H1 (cell line): ENCODE measurements at regions not wholly inside any gene's neighbourhood (a gene's known extent, or its start where the extent isn't known, plus 50 kb on each side); places are given as distances from the start of the nearest gene placed in this dataset.

Source experiments
- CTCF ChIA-PET: fragments of 300-600 bp; sonication (Branson Sonifier 250); formaldehyde crosslinking; loops from one replicate; lab custom pipeline; 2021; ENCODE audit not compliant: partially characterized antibody; lab: Charles Lee
- POLR2A ChIA-PET: fragments of 300-600 bp; sonication (Branson Sonifier 250); formaldehyde crosslinking; loops from one replicate; lab custom pipeline; 2021; ENCODE audit warnings: inconsistent platforms; ENCODE audit not compliant: partially characterized antibody; lab: Charles Lee
- DNase-seq, 2 experiments: peaks; one replicate each; pipeline versions ENCODE4 v3.0.0 to v3.0.0-alpha.2; 2010 to 2022; ENCODE audit warnings: low spot score in 2 of 2, low read depth in 1 of 2, mixed read lengths in 1 of 2
- FAIRE-seq: peaks from 2 replicates; lab custom pipeline; 2011; peaks lifted over from hg19 to GRCh38; lab: Jason Lieb, UNC
- H2AFZ ChIP-seq: 2 replicates; pipeline ENCODE4 v1.8.1; 2012; ENCODE audit warnings: low read length, inconsistent platforms
- H2AK5ac ChIP-seq: 2 replicates; pipeline ENCODE4 v1.6.1; 2013; ENCODE audit warnings: low read depth, low read length
- H2BK120ac ChIP-seq: replicated peaks from 2 replicates; pipeline ENCODE3; 2013; ENCODE audit warnings: low read depth, low read length, inconsistent platforms
- H2BK12ac ChIP-seq: 2 replicates; pipeline ENCODE4 v1.6.1; 2013; ENCODE audit warnings: low read depth, low read length
- H2BK15ac ChIP-seq: 2 replicates; pipeline ENCODE4 v1.6.1; 2013; ENCODE audit warnings: low read length
- H2BK20ac ChIP-seq: 2 replicates; pipeline ENCODE4 v1.6.1; 2013; ENCODE audit warnings: low read length
- H2BK5ac ChIP-seq: 2 replicates; pipeline ENCODE4 v1.6.1; 2013; ENCODE audit warnings: low read depth, low read length
- H3K14ac ChIP-seq: 2 replicates; pipeline ENCODE4 v1.6.1; 2013; ENCODE audit warnings: inconsistent platforms; ENCODE audit not compliant: insufficient read length
- H3K18ac ChIP-seq: 2 replicates; pipeline ENCODE4 v1.6.1; 2013; ENCODE audit warnings: low read length; ENCODE audit errors: extremely low read depth
- H3K23ac ChIP-seq: 2 replicates; pipeline ENCODE4 v1.6.1; 2013; ENCODE audit warnings: inconsistent platforms; ENCODE audit not compliant: insufficient read length
- H3K23me2 ChIP-seq: 2 replicates; pipeline ENCODE4 v1.6.1; 2013; ENCODE audit warnings: low read depth, low read length
- H3K27ac ChIP-seq: 2 replicates; pipeline ENCODE4 v1.6.1; 2011; ENCODE audit warnings: low read depth, low read length, inconsistent platforms
- H3K27me3 ChIP-seq, 4 experiments: replicated peaks in 1 of 4; 1 replicate in 1 of 4; 2 replicates in 3 of 4; pipeline versions ENCODE4 v1.6.1 to v1.8.1; 2011 to 2013; ENCODE audit warnings: low read length in 3 of 4, mild to moderate bottlenecking in 3 of 4, inconsistent platforms in 2 of 4, mixed read lengths in 2 of 4, moderate library complexity in 1 of 4; ENCODE audit not compliant: control insufficient read depth in 3 of 4, insufficient read depth in 3 of 4; ENCODE audit errors: extremely low read depth in 1 of 4
- H3K36me3 ChIP-seq, 4 experiments: 2 replicates each; pipeline versions ENCODE4 v1.6.1 to v1.8.1; 2011 to 2013; ENCODE audit warnings: mild to moderate bottlenecking in 4 of 4, low read length in 3 of 4, moderate library complexity in 2 of 4, control low read depth in 1 of 4, inconsistent platforms in 1 of 4; ENCODE audit not compliant: insufficient read depth in 4 of 4, control insufficient read depth in 2 of 4
- H3K4ac ChIP-seq: replicated peaks from 2 replicates; pipeline ENCODE3; 2013; ENCODE audit warnings: low read length, low read depth, mixed read lengths, inconsistent platforms; ENCODE audit not compliant: insufficient read length
- H3K4me1 ChIP-seq, 4 experiments: replicated peaks in 1 of 4; 1 replicate in 1 of 4; 2 replicates in 3 of 4; pipeline versions ENCODE4 v1.6.1 to v1.8.1; 2011 to 2013; ENCODE audit warnings: low read length in 3 of 4, inconsistent platforms in 2 of 4, mixed read lengths in 1 of 4; ENCODE audit not compliant: insufficient read depth in 4 of 4, control insufficient read depth in 3 of 4
- H3K4me2 ChIP-seq, 2 experiments: 2 replicates each; pipeline versions ENCODE4 v1.6.1 to v1.8.1; 2011 to 2013; ENCODE audit warnings: low read depth in 2 of 2, low read length in 2 of 2, control low read depth in 1 of 2, inconsistent platforms in 1 of 2, mild to moderate bottlenecking in 1 of 2; ENCODE audit not compliant: insufficient read depth in 1 of 2
- H3K4me3 ChIP-seq, 4 experiments: fragments of 200-600, 300-600 bp in 1 of 4; sonication (generic), shearing (Covaris generic), sonication (Bioruptor Twin) in 1 of 4; 2 replicates each; pipeline versions ENCODE4 v1.5.1 to v1.8.1; 2011 to 2016; ENCODE audit warnings: low read length in 4 of 4, low read depth in 3 of 4, control low read depth in 2 of 4, inconsistent platforms in 2 of 4, mild to moderate bottlenecking in 2 of 4, mixed read lengths in 1 of 4, moderate library complexity in 1 of 4; ENCODE audit not compliant: insufficient read depth in 2 of 4; ENCODE audit errors: extremely low read depth in 1 of 4
- H3K56ac ChIP-seq: replicated peaks from 2 replicates; pipeline ENCODE3; 2013; ENCODE audit warnings: low read depth, mild to moderate bottlenecking, mixed read lengths, low read length, inconsistent platforms; ENCODE audit not compliant: insufficient read length
- H3K79me1 ChIP-seq: 2 replicates; pipeline ENCODE4 v1.6.1; 2013; ENCODE audit warnings: low read depth, low read length, control low read depth
- H3K79me2 ChIP-seq, 2 experiments: 2 replicates each; pipeline versions ENCODE4 v1.6.1 to v1.8.1; 2012 to 2013; ENCODE audit warnings: low read length in 2 of 2, mild to moderate bottlenecking in 2 of 2, inconsistent platforms in 1 of 2; ENCODE audit not compliant: insufficient read depth in 2 of 2, control insufficient read depth in 1 of 2
- H3K9ac ChIP-seq, 4 experiments: replicated peaks in 1 of 4; 1 replicate in 1 of 4; 2 replicates in 3 of 4; pipeline versions ENCODE4 v1.6.1 to v1.8.1; 2011 to 2013; ENCODE audit warnings: low read depth in 3 of 4, low read length in 3 of 4, control low read depth in 2 of 4, mild to moderate bottlenecking in 2 of 4, moderate library complexity in 2 of 4, inconsistent platforms in 1 of 4; ENCODE audit errors: extremely low read depth in 1 of 4
- H3K9me3 ChIP-seq, 2 experiments: 2 replicates each; pipeline versions ENCODE4 v1.6.1 to v1.8.1; 2012 to 2013; ENCODE audit warnings: mild to moderate bottlenecking in 2 of 2, moderate library complexity in 2 of 2, control low read depth in 1 of 2, inconsistent platforms in 1 of 2, low read depth in 1 of 2, low read length in 1 of 2, mixed read lengths in 1 of 2; ENCODE audit not compliant: insufficient read depth in 2 of 2
- H4K20me1 ChIP-seq, 2 experiments: replicated peaks in 1 of 2; 2 replicates each; pipeline versions ENCODE3 to v1.8.1; 2011 to 2013; ENCODE audit warnings: inconsistent platforms in 2 of 2, low read length in 2 of 2, mild to moderate bottlenecking in 1 of 2; ENCODE audit not compliant: insufficient read depth in 2 of 2, control insufficient read depth in 1 of 2
- H4K5ac ChIP-seq: 2 replicates; pipeline ENCODE4 v1.6.1; 2013; ENCODE audit warnings: low read length, low read depth, mixed read lengths, inconsistent platforms; ENCODE audit not compliant: insufficient read length
- H4K8ac ChIP-seq: 2 replicates; pipeline ENCODE4 v1.8.0; 2013; ENCODE audit warnings: mild to moderate bottlenecking, moderate library complexity, low read length, inconsistent platforms; ENCODE audit not compliant: insufficient read depth; ENCODE audit errors: extremely low read depth
- H4K91ac ChIP-seq: replicated peaks from 2 replicates; pipeline ENCODE3; 2013; ENCODE audit warnings: low read length, mixed read lengths, inconsistent platforms; ENCODE audit not compliant: insufficient read length
- BRCA1 ChIP-seq: IDR thresholded peaks from 2 replicates; pipeline ENCODE4 v1.6.1; 2012; ENCODE audit warnings: low read depth, low read length, improper control_type of control experiment
- RFX5 ChIP-seq: IDR thresholded peaks from 2 replicates; pipeline ENCODE4 v1.6.1; 2011; ENCODE audit warnings: low read depth, low read length, improper control_type of control experiment, borderline replicate concordance
- SIN3A ChIP-seq, 2 experiments: IDR thresholded peaks in 1 of 2; conservative IDR thresholded peaks in 1 of 2; 2 replicates each; pipeline ENCODE4 v1.6.1; 2011 to 2012; ENCODE audit warnings: low read length in 2 of 2, improper control_type of control experiment in 1 of 2, low read depth in 1 of 2, mild to moderate bottlenecking in 1 of 2
- TAF7 ChIP-seq: optimal IDR thresholded peaks from 2 replicates; pipeline ENCODE3; 2011; ENCODE audit warnings: low read depth, mild to moderate bottlenecking, inconsistent platforms, low read length, moderate library complexity, borderline replicate concordance
- TEAD4 ChIP-seq: IDR thresholded peaks from 2 replicates; pipeline ENCODE4 v1.6.1; 2012; ENCODE audit warnings: low read depth, low read length, inconsistent platforms, mixed read lengths
- ZNF274 ChIP-seq: IDR thresholded peaks from 2 replicates; pipeline ENCODE4 v1.7.0; 2012; ENCODE audit warnings: low read length, borderline replicate concordance; ENCODE audit errors: extremely low read depth
- WGBS, 2 experiments: shearing (Covaris generic) in 1 of 2; methylation state at CpG; one replicate each; pipeline versions ENCODE4 v1.1.6 to v1.1.7; 2013 to 2015; ENCODE audit warnings: low lambda C conversion rate in 2 of 2, mixed read lengths in 2 of 2, inconsistent platforms in 1 of 2, low coverage in 1 of 2, missing lambda C conversion rate in 1 of 2; ENCODE audit not compliant: insufficient replicate concordance in 2 of 2, insufficient coverage in 1 of 2, insufficient read length in 1 of 2; ENCODE audit errors: extremely low coverage in 1 of 2, missing lambda C conversion rate in 1 of 2; 5-methylcytosine and 5-hydroxymethylcytosine counted together

DNA sequence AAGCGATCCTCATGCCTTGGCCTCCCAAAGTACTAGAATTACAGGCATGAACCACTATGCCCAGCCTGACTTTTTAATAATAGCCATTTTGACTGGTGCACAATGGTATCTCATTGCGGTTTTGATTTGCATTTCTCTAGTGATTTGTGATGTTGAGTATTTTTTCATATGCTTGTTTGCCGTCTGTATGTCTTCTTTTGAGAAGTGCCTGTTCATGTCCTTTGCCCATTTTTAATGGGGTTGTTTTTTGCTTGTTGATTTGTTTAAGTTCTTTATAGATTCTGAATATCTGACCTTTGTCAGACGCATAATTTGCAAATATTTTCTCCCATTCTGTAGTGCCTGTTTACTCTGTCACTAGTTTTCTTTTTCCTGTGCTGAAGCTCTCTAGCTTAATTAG, 219.2 kb upstream of the CTBP2 start:
- Histone ChIP-seq H2BK20ac (no peak overlapping the region), H3K4me1 (no peaks in the 10 kb centered on the region), H3K27me3 (peaks cover 0 to 1% (median 0%) of the 10 kb centered on the region in 4 experiments; a peak in 1 of 7 replicates), H3K27ac (no peak overlapping the region), H4K91ac (no peak overlapping the region), H3K4ac (no peak overlapping the region), H3K9ac (no peak overlapping the region), H4K5ac (no peak overlapping the region), H2AFZ (no peak overlapping the region), H2BK120ac (no peak overlapping the region), H3K56ac (no peak overlapping the region), H3K36me3 (no peaks in the 10 kb centered on the region), H4K20me1 (no peaks in the 10 kb centered on the region), H3K79me2 (no peaks in the 10 kb centered on the region), H4K8ac (no peak overlapping the region), H3K4me3 (no peak overlapping the region), H3K23me2 (no peaks in the 10 kb centered on the region), H3K14ac (no peak overlapping the region), H2BK12ac (no peak overlapping the region), H3K9me3 (peaks cover 0 to 5% of the 10 kb centered on the region in 2 experiments; a peak in 1 of 4 replicates)
- ChIA-PET POLR2A (no interaction called here), CTCF (interaction anchor here (2.8 kb wide), 1 partner anchor 9 kb away, joined by 12 read pairs; no protein-coding TSS in a partner anchor)
- DNase-seq: no peak
- 67% methylated on average over 4 of the region's 4 CpGs; no CpG with 5 or more reads in 1 of the 2 experiments for WGBS, 2 experiments
- FAIRE-seq: no peak
- TF ChIP-seq ZNF274 (no peak), BRCA1 (no peak), SIN3A (conservative IDR thresholded peaks at IDR 0.05 in 1 of 2, IDR thresholded peaks at IDR 0.05 in 1 of 2; ENCODE audit: low read depth in 1 of 2, low read length in 2 of 2) (no peak), TEAD4 (no peak), TAF7 (no peak), RFX5 (no peak)
- TF ChIP-seq, all 59 proteins: peak for 0
- Histone ChIP-seq H3K23ac (no peak overlapping the region), H2AK5ac (no peak overlapping the region), H2BK5ac (no peak overlapping the region), H3K79me1 (no peaks in the 10 kb centered on the region), H3K18ac (no peak overlapping the region), H3K4me2 (no peak overlapping the region), H2BK15ac (no peak overlapping the region)
